ENCODE measurements at regions not wholly inside any gene's neighbourhood (a gene's known extent, or its start where the extent isn't known, plus 50 kb on each side); places are given as distances from the start of the nearest gene placed in this dataset.

DNA sequence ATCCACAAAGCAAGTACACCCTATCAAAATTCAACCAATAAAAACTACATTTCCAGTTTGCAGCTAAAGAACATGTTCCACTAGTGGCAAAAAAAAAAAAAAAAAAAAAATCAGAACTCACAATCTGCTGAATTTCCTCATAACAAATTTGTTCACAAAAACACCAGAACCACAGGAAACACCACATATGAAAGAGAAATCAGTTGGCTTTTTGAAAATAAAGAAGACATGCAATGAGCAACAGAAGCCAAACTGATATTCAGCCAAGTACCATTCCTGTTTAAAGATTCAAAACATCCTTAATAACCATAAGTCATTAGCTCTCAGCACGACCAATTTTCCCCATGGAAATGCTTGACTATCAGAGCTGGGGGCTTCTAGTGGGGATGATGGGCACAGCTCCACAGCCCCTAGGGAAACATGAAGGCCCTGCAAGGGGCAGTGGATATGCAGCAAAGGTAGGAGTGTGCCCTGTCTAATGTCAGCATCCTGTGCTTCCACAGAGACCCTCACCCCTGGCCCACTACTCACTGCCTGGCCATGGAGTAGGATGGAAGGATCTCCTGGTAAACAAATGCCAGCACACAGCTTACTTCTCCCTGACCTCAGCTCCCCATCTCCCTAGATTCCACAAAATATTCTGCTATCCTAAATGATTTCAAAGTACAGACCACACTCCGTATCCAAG, 74.0 kb upstream of the DOCK9 start:
- intact Hi-C loops (cut with DNase I) = no loop called here
- DNase-seq (ENCODE audit: low spot score) = no peak

- intact Hi-C loops (cut with DNase I) = no loop called here
- no peak for DNase-seq (ENCODE audit: low spot score)
Observed at GRCh38 chr13:99053636-99054233, 75.9 kb upstream of the DOCK9 start.

- intact Hi-C loops (cut with DNase I) = no loop called here
- no peak for DNase-seq (ENCODE audit: low spot score)
Observed at GRCh38 chr13:99055281-99055680, 77.4 kb upstream of the DOCK9 start.

- no peak for DNase-seq (ENCODE audit: low spot score)
- intact Hi-C loops (cut with DNase I) = no loop called here
Observed at GRCh38 chr13:99055735-99056134, 77.9 kb upstream of the DOCK9 start.

GRCh38 chr13:99056381-99057014, 78.6 kb upstream of the DOCK9 start:
- intact Hi-C loops (cut with DNase I) = no loop called here

DNA sequence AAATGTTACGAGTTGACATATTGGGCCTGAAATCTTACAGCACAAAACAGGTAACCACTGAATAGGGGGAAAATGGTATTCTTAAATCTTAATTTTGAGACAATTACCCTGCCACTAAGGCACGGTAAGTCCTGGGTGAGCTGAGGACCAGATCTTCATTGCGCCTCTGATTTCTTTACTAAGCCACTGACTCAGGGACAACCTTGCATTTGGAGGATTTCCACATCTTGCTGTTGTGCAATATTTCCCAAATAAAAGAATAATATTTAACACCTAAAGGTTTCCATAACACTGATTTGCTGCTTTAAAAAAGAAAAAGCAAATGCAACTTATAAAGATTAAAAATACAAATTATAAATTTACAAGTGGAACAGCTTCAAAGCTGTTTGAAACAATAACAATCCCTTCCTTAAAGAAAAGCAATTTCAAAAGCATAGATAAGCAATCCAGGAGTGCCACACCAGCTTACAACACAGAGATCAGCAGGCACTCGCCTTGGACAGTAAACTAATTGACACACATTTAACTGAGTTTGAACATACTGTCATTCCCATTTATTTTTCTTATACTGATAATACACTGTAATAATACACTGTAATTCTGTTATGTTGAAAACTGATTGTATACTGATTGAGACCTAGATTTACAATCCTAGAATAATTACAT, 79.6 kb upstream of the DOCK9 start:
- intact Hi-C loops (cut with DNase I) = no loop called here
- DNase-seq (ENCODE audit: low spot score) = no peak

More at GRCh38 chr13:99056381-99057014, 78.6 kb upstream of the DOCK9 start:
- no peak for DNase-seq (ENCODE audit: low spot score)

DNA sequence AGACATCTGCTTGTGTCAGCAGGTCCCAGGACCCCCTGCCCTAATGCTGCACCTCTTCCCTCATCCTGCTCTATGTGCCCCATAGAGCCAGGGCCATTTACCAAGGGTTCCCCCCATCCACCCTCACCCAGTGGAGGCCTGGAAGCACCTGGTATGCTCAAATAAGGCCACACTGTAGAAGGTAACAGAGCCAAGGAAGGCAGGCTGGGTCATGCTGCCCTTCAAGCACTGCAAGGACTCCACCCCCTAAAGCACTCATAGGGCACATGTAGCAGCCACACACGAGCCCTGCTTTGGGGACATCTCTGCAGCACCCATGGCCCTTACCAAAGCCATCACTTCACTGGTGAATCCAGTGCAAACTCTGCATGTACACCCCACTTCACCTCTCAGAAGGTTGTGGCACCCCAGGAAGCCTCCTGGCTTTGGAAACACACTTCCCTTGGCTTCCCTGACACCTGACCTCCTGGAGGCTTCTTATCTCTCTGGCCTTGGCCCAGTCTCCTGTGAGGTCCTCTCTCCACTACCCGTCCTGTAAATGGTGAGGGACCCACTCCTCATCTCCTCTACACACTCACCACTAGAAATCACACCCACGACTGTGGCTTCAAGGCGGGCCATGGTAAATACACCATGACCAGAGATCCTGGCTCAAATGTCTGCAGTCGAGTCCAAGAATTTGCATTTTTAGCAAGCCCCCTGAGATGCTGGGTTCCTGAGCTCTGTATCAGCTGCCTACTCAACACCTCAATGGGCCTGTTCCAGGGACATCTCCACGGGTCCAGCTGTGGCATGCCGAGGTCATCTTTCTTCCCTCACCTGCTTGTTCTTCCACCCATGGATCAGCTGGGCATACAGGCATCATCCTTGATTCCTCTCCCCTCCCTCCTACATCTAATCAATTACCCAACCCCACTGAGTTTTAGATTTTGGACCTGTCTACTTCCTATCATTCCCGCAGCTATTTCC, 80.9 kb upstream of the DOCK9 start:
- intact Hi-C loops (cut with DNase I) = no loop called here

GRCh38 chr13:99059498-99060075, 81.7 kb upstream of the DOCK9 start:
- intact Hi-C loops (cut with DNase I) = no loop called here
- no peak for DNase-seq (ENCODE audit: low spot score)

More for the DNA sequence above, 80.9 kb upstream of the DOCK9 start:
- no peak for DNase-seq (ENCODE audit: low spot score)

DNA sequence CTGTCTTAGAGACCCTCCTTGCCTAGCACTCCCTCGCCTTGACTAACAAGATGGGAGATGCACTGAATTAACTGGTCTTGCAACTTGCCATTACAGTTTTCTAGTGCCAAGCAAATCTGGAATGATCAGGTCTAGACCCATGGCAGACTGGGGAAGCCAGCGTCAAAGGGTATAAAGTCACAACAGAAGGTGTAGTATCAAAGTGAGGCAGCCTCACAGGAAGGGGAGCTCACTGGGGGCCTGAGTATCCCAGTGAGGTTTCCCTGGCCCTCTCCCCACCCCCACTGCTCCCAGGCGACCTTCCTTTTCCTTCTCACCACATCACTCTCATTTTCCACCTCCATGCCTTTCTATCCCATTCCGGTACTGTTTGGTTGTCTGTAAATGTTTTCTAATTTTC, 83.5 kb upstream of the DOCK9 start:
- no peak for DNase-seq (ENCODE audit: low spot score)
- intact Hi-C loops (cut with DNase I) = no loop called here

DNA sequence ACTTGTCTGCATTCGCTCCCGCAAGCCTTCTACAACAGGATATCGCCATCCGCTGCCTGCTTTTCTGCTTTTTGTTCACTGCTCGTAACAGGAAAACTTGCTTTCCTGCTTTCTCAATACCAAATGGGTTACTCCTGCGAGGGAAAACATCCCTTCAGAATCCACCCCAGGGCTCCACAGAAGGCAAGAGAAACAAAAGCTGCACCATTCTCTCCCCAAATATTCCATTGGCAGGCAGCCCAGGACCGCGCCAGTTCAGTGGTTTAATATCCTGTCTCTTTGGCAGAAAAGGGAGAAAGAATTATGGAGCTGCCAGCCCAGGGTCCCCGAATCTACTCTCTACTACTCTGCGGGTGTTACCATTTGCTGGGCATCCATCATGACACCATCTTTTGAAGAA, 84.7 kb upstream of the DOCK9 start:
- intact Hi-C loops (cut with DNase I) = no loop called here
- no peak for DNase-seq (ENCODE audit: low spot score)

- no peak for DNase-seq (ENCODE audit: low spot score)
- intact Hi-C loops (cut with DNase I) = no loop called here
Observed at GRCh38 chr13:99063178-99063577, 85.3 kb upstream of the DOCK9 start.

- intact Hi-C loops (cut with DNase I) = no loop called here
- no peak for DNase-seq (ENCODE audit: low spot score)
Observed at GRCh38 chr13:99063952-99064351, 86.1 kb upstream of the DOCK9 start.

GRCh38 chr13:99064624-99065234, 86.9 kb upstream of the DOCK9 start:
- DNase-seq (ENCODE audit: low spot score) = no peak
- intact Hi-C loops (cut with DNase I) = no loop called here

DNA sequence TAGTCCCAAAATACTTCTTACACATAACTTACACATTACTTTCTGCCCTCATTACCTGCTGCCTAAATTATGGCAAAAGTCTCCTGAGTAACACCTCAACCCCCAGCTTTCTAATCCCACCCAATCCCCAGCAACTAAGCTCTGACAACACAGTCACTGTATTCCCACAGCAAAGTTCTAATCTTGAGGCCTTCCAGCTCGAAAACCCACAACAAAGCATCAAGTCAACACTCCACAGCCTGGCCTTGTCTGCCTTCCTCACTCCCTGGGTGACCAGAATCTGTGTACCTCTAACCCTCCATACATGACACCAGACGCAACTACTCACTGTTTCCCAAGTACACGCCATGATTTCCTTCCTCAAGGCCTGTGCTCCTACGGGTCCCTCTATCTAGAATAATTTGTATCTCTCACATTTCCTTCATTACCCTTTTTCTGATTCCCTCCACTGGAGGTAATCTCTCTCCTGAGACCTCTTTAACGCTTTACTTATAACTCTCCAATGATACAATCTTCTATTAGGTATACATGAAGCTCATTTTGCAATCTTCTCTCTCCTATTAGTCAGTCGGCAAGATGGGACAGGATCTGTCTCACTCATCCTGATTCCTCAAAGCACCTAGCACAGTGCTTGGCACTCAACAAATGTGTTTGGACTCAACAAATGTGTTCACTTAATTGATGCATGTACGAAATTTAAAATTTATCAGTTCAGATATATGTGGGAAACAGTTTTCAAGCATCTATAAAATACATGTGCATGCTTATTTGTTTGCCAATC, 87.6 kb upstream of the DOCK9 start:
- intact Hi-C loops (cut with DNase I) = no loop called here
- DNase-seq (ENCODE audit: low spot score) = no peak

GRCh38 chr13:99066219-99066618, 88.4 kb upstream of the DOCK9 start:
- intact Hi-C loops (cut with DNase I) = no loop called here
- DNase-seq (ENCODE audit: low spot score) = no peak

- intact Hi-C loops (cut with DNase I) = no loop called here
- DNase-seq (ENCODE audit: low spot score) = no peak
Observed at GRCh38 chr13:99067159-99067985, 89.5 kb upstream of the DOCK9 start.

GRCh38 chr13:99071211-99071610, 93.3 kb upstream of the DOCK9 start:
- intact Hi-C loops (cut with DNase I) = no loop called here
- DNase-seq (ENCODE audit: low spot score) = no peak
